Neuronal stem cell (in vitro differentiated cells): ENCODE measurements at regions not wholly inside any gene's neighbourhood (a gene's known extent, or its start where the extent isn't known, plus 50 kb on each side); places are given as distances from the start of the nearest gene placed in this dataset.

ENCODE experiments used
- DNase-seq: peaks from one replicate; pipeline ENCODE4 v3.0.0-alpha.2; 2013; ENCODE audit warnings: low spot score
- H2AFZ ChIP-seq: one replicate; pipeline ENCODE4 v1.6.1; 2013; ENCODE audit warnings: mild to moderate bottlenecking, low read length, inconsistent platforms
- H2AK5ac ChIP-seq: 2 replicates; pipeline ENCODE4 v1.6.1; 2013; ENCODE audit warnings: low read depth, mild to moderate bottlenecking, inconsistent platforms, low read length, moderate library complexity, mixed read lengths
- H2BK120ac ChIP-seq: 2 replicates; pipeline ENCODE4 v1.6.1; 2013; ENCODE audit warnings: low read depth, mild to moderate bottlenecking, inconsistent platforms, low read length, moderate library complexity, mixed read lengths
- H2BK12ac ChIP-seq: one replicate; pipeline ENCODE4 v1.6.1; 2013; ENCODE audit warnings: low read length, inconsistent platforms
- H2BK15ac ChIP-seq: 2 replicates; pipeline ENCODE4 v1.6.1; 2013; ENCODE audit warnings: mild to moderate bottlenecking, low read length, inconsistent platforms, mixed read lengths
- H2BK5ac ChIP-seq: one replicate; pipeline ENCODE4 v1.6.1; 2013; ENCODE audit warnings: inconsistent platforms, mild to moderate bottlenecking, low read length, moderate library complexity
- H3K14ac ChIP-seq: one replicate; pipeline ENCODE4 v1.6.1; 2013; ENCODE audit warnings: low read length, inconsistent platforms
- H3K18ac ChIP-seq: 2 replicates; pipeline ENCODE4 v1.6.1; 2013; ENCODE audit warnings: low read length, inconsistent platforms
- H3K23ac ChIP-seq: 2 replicates; pipeline ENCODE4 v1.6.1; 2013; ENCODE audit warnings: low read depth, mild to moderate bottlenecking, mixed read lengths, low read length, inconsistent platforms; ENCODE audit not compliant: poor library complexity
- H3K27ac ChIP-seq: replicated peaks from 3 replicates; pipeline ENCODE4 v1.5.1; 2013; ENCODE audit warnings: low read length, inconsistent platforms
- H3K27me3 ChIP-seq, 3 experiments: 2 replicates each; pipeline ENCODE4 v1.6.1; 2013; ENCODE audit warnings: low read length in 3 of 3, mild to moderate bottlenecking in 2 of 3, inconsistent platforms in 1 of 3, low read depth in 1 of 3, mixed read lengths in 1 of 3, moderate library complexity in 1 of 3; ENCODE audit not compliant: control insufficient read depth in 3 of 3, insufficient read depth in 3 of 3
- H3K36me3 ChIP-seq, 2 donors: replicated peaks in 1 of 2; 2 replicates each; pipeline ENCODE4 v1.6.1; 2013; ENCODE audit warnings: low read length in 2 of 2; ENCODE audit not compliant: control insufficient read depth in 2 of 2, insufficient read depth in 2 of 2
- H3K4ac ChIP-seq: 2 replicates; pipeline ENCODE4 v1.6.1; 2013; ENCODE audit warnings: inconsistent platforms, mild to moderate bottlenecking, low read length, moderate library complexity
- H3K4me1 ChIP-seq, 2 donors: 1 replicate in 1 of 2; 2 replicates in 1 of 2; pipeline ENCODE4 v1.6.1; 2013; ENCODE audit warnings: low read length in 2 of 2, low read depth in 1 of 2; ENCODE audit not compliant: control insufficient read depth in 2 of 2, insufficient read depth in 1 of 2
- H3K4me2 ChIP-seq: one replicate; pipeline ENCODE4 v1.6.1; 2013; ENCODE audit warnings: mild to moderate bottlenecking, low read length, inconsistent platforms; ENCODE audit not compliant: insufficient read depth, poor library complexity, severe bottlenecking
- H3K4me3 ChIP-seq, 2 donors: 2 replicates each; pipeline ENCODE4 v1.5.1; 2013; ENCODE audit warnings: low read length in 2 of 2, mild to moderate bottlenecking in 2 of 2, inconsistent platforms in 1 of 2, moderate library complexity in 1 of 2
- H3K79me1 ChIP-seq: one replicate; pipeline ENCODE4 v1.6.1; 2013; ENCODE audit warnings: low read depth, mild to moderate bottlenecking, inconsistent platforms, low read length, moderate library complexity
- H3K9ac ChIP-seq: one replicate; pipeline ENCODE4 v1.6.1; 2013; ENCODE audit warnings: mild to moderate bottlenecking, low read depth, low read length, inconsistent platforms; ENCODE audit not compliant: poor library complexity
- H3K9me3 ChIP-seq, 2 donors: replicated peaks in 1 of 2; 2 replicates each; pipeline versions ENCODE3 to v1.6.1; 2013; ENCODE audit warnings: low read length in 2 of 2, mild to moderate bottlenecking in 2 of 2, inconsistent platforms in 1 of 2, low read depth in 1 of 2, mixed read lengths in 1 of 2, moderate library complexity in 1 of 2; ENCODE audit not compliant: control insufficient read depth in 2 of 2, insufficient read depth in 1 of 2
- H4K8ac ChIP-seq: one replicate; pipeline ENCODE4 v1.6.1; 2013; ENCODE audit warnings: low read depth, mild to moderate bottlenecking, inconsistent platforms, low read length, moderate library complexity
- H4K91ac ChIP-seq: one replicate; pipeline ENCODE4 v1.6.1; 2013; ENCODE audit warnings: low read length, low read depth, mild to moderate bottlenecking, inconsistent platforms; ENCODE audit not compliant: poor library complexity
- WGBS, 2 donors: extraction: QIAGEN DNeasy Blood & Tissue Kit; methylation state at CpG; one replicate each; pipeline ENCODE4 v1.1.7; 2013; ENCODE audit warnings: missing lambda C conversion rate in 2 of 2, mixed read lengths in 1 of 2; ENCODE audit not compliant: insufficient read length in 2 of 2, insufficient replicate concordance in 1 of 2; ENCODE audit errors: extremely low coverage in 2 of 2; 5-methylcytosine and 5-hydroxymethylcytosine counted together

DNA sequence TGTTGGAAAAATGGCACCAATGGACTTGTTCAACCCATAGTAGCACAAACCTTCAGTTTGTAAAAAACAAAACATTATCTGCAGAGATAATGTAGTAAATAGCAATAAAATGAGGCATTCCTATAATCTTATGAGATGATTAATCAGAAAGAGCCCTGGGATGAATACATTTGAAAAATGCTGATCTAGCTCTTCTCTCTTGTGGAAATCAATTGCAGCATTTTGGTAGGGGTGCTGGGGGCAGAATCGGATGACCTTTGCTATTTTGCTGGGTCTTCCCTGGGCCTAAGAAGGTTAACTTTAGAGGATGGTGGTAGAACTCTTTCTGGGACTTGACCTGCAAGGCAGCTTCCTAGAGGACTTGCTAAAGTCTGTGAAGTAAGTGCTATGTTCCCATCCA, 163.5 kb downstream of the ADRA2A start:
- Histone ChIP-seq H2BK15ac (no peak overlapping the region), H3K4ac (no peak overlapping the region), H3K27ac (no peak overlapping the region), H2BK120ac (no peak overlapping the region), H3K4me1 (no peaks in the 10 kb centered on the region), H4K8ac (no peak overlapping the region), H3K9ac (no peak overlapping the region), H3K18ac (no peak overlapping the region), H3K23ac (no peak overlapping the region), H2AFZ (no peak overlapping the region), H2BK12ac (no peak overlapping the region), H3K4me3 (no peak overlapping the region), H3K36me3 (no peaks in the 10 kb centered on the region), H3K9me3 (no peaks in the 10 kb centered on the region), H3K14ac (no peak overlapping the region), H3K27me3 (no peaks in the 10 kb centered on the region), H2BK5ac (no peak overlapping the region), H2AK5ac (no peak overlapping the region), H3K4me2 (no peak overlapping the region), H4K91ac (no peak overlapping the region), H3K79me1 (no peaks in the 10 kb centered on the region)
- DNase-seq = no peak
- no CpG with 5 or more reads among the region's 1 CpG for WGBS, 2 donors

DNA sequence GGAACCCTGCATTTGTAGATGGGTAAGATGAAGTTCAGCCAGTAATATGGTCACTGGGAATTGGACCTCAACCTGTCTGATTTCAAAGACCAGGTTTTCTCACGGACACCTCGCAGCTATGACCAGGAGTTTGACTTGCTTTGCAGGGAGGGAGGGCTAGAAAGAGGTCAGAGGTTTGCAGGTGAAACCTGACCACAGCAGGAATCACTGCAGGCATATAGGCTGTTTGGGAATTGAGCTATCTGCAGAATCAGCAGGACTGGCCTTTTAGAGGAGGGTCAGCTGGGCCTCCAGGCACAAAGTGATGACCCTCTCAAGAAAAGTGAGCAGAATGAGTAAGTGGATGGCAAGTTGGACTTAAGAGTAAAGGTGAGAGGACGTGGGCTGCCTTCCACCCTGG, 166.3 kb downstream of the ADRA2A start:
- Histone ChIP-seq H4K8ac (no peak overlapping the region), H2AFZ (no peak overlapping the region), H3K36me3 (no peaks in the 10 kb centered on the region), H2BK120ac (no peak overlapping the region), H2AK5ac (no peak overlapping the region), H3K4ac (no peak overlapping the region), H3K79me1 (no peaks in the 10 kb centered on the region), H3K9me3 (no peaks in the 10 kb centered on the region), H3K23ac (no peak overlapping the region), H3K27ac (no peak overlapping the region), H4K91ac (no peak overlapping the region), H2BK12ac (no peak overlapping the region), H3K14ac (no peak overlapping the region), H3K4me3 (no peak overlapping the region), H2BK15ac (no peak overlapping the region), H3K4me2 (no peak overlapping the region), H3K9ac (no peak overlapping the region), H3K27me3 (no peaks in the 10 kb centered on the region), H3K4me1 (peaks cover 0 to 4% of the 10 kb centered on the region in 2 donors), H2BK5ac (no peak overlapping the region), H3K18ac (no peak overlapping the region)
- no peak for DNase-seq
- no CpG with 5 or more reads among the region's 3 CpGs for WGBS, 2 donors

DNA sequence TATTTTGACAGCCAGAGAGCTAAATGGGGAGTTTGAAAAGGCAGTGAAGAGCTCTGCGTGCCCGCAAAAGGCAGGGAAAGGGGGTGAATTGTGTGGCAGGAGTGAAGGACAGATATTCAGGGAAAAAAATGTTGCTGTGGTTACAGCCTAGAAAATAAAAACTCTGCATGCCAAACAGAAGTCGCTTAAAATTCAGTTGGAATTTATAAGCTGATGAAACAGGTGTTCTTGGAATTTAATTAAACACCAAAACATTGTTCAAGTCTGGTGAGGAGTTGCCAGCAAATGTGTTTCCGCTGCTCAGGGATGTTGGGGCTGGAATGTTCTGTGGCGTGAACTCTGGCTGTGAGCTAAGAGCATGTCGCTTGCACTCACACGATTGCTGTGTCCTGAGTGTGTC, 169.3 kb downstream of the ADRA2A start:
- Histone ChIP-seq H3K4me2 (no peak overlapping the region), H3K36me3 (no peaks in the 10 kb centered on the region), H3K9me3 (peaks cover 0 to 1% of the 10 kb centered on the region in 2 donors), H3K23ac (no peak overlapping the region), H3K4ac (no peak overlapping the region), H3K27me3 (no peaks in the 10 kb centered on the region), H2BK5ac (no peak overlapping the region), H2AFZ (no peak overlapping the region), H3K14ac (no peak overlapping the region), H2BK15ac (no peak overlapping the region), H2BK12ac (no peak overlapping the region), H3K18ac (no peak overlapping the region), H3K79me1 (no peaks in the 10 kb centered on the region), H3K4me3 (no peak overlapping the region), H4K8ac (no peak overlapping the region), H3K27ac (no peak overlapping the region), H2AK5ac (no peak overlapping the region), H2BK120ac (no peak overlapping the region), H3K4me1 (peaks cover 0 to 4% of the 10 kb centered on the region in 2 donors), H3K9ac (no peak overlapping the region), H4K91ac (no peak overlapping the region)
- no peak for DNase-seq
- WGBS, 2 donors = no CpG with 5 or more reads among the region's 7 CpGs

DNA sequence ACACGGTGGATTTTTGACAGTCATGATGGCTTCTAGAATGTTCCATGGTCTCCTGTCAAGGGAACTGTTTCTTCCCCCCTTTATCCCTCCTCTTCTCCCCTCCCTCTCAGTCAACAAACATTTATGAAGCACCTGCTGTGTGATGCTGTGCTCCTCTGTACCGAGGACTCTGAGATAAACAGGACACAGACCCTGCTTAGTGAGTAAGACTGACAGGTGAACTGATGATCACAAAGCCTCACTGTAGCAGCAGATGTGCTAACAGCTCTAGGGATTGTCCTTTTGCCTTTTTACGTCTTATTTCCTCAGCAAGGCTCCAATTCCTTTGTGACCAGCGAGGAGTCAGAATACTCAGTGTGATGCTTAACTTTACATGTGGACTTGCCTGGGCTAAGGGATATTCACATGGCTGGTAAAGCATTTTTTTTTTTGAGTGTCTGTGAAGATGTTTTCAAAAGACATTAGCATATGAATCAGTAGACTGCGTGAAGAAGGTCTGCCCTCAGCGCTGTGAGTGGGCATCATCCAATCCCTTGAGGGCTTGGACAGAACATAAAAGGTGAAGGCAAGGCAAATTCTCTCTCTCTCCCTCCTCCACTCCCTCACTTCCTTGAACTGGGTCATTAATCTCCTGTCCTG, 170.1 kb downstream of the ADRA2A start:
- no peak overlapping the region for H3K4ac ChIP-seq
- H3K27me3 ChIP-seq = no peaks in the 10 kb centered on the region
- H3K36me3 ChIP-seq = no peaks in the 10 kb centered on the region
- no CpG with 5 or more reads among the region's 6 CpGs for whole genome bisulfite sequencing, 2 donors
- no peaks in the 10 kb centered on the region for H3K79me1 ChIP-seq
- no peak overlapping the region for H3K23ac ChIP-seq
- H2BK12ac ChIP-seq = no peak overlapping the region
- peaks cover 0 to 4% of the 10 kb centered on the region in 2 donors for H3K4me1 ChIP-seq
- no peak overlapping the region for H4K91ac ChIP-seq
- H4K8ac ChIP-seq = no peak overlapping the region
- no peak overlapping the region for H2AFZ ChIP-seq
- H3K4me2 ChIP-seq = no peak overlapping the region
- no peak overlapping the region for H2BK120ac ChIP-seq
- H3K9me3 ChIP-seq = peaks cover 0 to 1% of the 10 kb centered on the region in 2 donors
- no peak overlapping the region for H2BK15ac ChIP-seq
- H3K18ac ChIP-seq = no peak overlapping the region
- DNase-seq = no peak
- H3K4me3 ChIP-seq = no peak overlapping the region
- no peak overlapping the region for H3K9ac ChIP-seq
- no peak overlapping the region for H3K27ac ChIP-seq
- no peak overlapping the region for H3K14ac ChIP-seq
- H2AK5ac ChIP-seq = no peak overlapping the region
- no peak overlapping the region for H2BK5ac ChIP-seq
